ENCODE measurements at regions not wholly inside any gene's neighbourhood (a gene's known extent, or its start where the extent isn't known, plus 50 kb on each side); places are given as distances from the start of the nearest gene placed in this dataset.

- TF ChIP-seq, protein P1, sequence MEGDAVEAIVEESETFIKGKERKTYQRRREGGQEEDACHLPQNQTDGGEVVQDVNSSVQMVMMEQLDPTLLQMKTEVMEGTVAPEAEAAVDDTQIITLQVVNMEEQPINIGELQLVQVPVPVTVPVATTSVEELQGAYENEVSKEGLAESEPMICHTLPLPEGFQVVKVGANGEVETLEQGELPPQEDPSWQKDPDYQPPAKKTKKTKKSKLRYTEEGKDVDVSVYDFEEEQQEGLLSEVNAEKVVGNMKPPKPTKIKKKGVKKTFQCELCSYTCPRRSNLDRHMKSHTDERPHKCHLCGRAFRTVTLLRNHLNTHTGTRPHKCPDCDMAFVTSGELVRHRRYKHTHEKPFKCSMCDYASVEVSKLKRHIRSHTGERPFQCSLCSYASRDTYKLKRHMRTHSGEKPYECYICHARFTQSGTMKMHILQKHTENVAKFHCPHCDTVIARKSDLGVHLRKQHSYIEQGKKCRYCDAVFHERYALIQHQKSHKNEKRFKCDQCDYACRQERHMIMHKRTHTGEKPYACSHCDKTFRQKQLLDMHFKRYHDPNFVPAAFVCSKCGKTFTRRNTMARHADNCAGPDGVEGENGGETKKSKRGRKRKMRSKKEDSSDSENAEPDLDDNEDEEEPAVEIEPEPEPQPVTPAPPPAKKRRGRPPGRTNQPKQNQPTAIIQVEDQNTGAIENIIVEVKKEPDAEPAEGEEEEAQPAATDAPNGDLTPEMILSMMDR (IDR thresholded peaks at IDR 0.05) = no peak
- TF ChIP-seq, protein P2, sequence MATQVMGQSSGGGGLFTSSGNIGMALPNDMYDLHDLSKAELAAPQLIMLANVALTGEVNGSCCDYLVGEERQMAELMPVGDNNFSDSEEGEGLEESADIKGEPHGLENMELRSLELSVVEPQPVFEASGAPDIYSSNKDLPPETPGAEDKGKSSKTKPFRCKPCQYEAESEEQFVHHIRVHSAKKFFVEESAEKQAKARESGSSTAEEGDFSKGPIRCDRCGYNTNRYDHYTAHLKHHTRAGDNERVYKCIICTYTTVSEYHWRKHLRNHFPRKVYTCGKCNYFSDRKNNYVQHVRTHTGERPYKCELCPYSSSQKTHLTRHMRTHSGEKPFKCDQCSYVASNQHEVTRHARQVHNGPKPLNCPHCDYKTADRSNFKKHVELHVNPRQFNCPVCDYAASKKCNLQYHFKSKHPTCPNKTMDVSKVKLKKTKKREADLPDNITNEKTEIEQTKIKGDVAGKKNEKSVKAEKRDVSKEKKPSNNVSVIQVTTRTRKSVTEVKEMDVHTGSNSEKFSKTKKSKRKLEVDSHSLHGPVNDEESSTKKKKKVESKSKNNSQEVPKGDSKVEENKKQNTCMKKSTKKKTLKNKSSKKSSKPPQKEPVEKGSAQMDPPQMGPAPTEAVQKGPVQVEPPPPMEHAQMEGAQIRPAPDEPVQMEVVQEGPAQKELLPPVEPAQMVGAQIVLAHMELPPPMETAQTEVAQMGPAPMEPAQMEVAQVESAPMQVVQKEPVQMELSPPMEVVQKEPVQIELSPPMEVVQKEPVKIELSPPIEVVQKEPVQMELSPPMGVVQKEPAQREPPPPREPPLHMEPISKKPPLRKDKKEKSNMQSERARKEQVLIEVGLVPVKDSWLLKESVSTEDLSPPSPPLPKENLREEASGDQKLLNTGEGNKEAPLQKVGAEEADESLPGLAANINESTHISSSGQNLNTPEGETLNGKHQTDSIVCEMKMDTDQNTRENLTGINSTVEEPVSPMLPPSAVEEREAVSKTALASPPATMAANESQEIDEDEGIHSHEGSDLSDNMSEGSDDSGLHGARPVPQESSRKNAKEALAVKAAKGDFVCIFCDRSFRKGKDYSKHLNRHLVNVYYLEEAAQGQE (IDR thresholded peaks at IDR 0.05; ENCODE audit: insufficient read depth in 1 of 2, low read depth in 2 of 2, low read length in 1 of 2) = no peak
Measured at GRCh38 chrX:45762699-45763647, 562.3 kb upstream of the DIPK2B start.

All from Panc1 (cell line).